IMR-90 (cell line): ENCODE measurements at regions not wholly inside any gene's neighbourhood (a gene's known extent, or its start where the extent isn't known, plus 50 kb on each side); places are given as distances from the start of the nearest gene placed in this dataset.
A peak's percentile ranks its signal among the peaks of the same experiment; 100 is the strongest.

ENCODE experiments used
- ATAC-seq: fragments of 200-7000 bp; cut with Tn5 transposase; 2 replicates; pipeline ENCODE4 v1.9.1; 2020; ENCODE audit warnings: low read depth, mild to moderate bottlenecking, moderate library complexity
- BruUV-seq: library from RNA; stranded (reverse); fragments of 400-500 nt; replicated peaks from 2 replicates; lab custom pipeline; 2021; lab: Mats Ljungman, UMichigan
- CTCF ChIA-PET: fragments of 300-600 bp; formaldehyde crosslinking; extraction: SDS; loops from one replicate; lab custom pipeline; 2021; ENCODE audit warnings: antibody characterized with exemption; lab: Yijun Ruan, JAX
- POLR2A ChIA-PET: fragments of 300-600 bp; sonication (Branson Sonifier 250); formaldehyde crosslinking; loops from one replicate; lab custom pipeline; 2022; ENCODE audit warnings: antibody characterized with exemption; ENCODE audit not compliant: unreplicated experiment; lab: Charles Lee
- DNase-seq: peaks from one replicate; pipeline ENCODE4 v3.0.0; 2013
- H2AFZ ChIP-seq: replicated peaks from 2 replicates; pipeline ENCODE3; 2013; ENCODE audit warnings: low read length, mild to moderate bottlenecking; ENCODE audit not compliant: poor library complexity
- H2AK5ac ChIP-seq: 2 replicates; pipeline ENCODE4 v1.6.1; 2013; ENCODE audit warnings: low read depth, low read length, inconsistent platforms
- H2AK9ac ChIP-seq: replicated peaks from 2 replicates; pipeline ENCODE3; 2013; ENCODE audit warnings: mild to moderate bottlenecking, low read depth, low read length, moderate library complexity; ENCODE audit not compliant: poor library complexity
- H2BK120ac ChIP-seq: 2 replicates; pipeline ENCODE4 v1.6.1; 2013; ENCODE audit warnings: low read depth, low read length, inconsistent platforms
- H2BK15ac ChIP-seq: 3 replicates; pipeline ENCODE4 v1.6.1; 2013; ENCODE audit warnings: low read depth, low read length, inconsistent platforms
- H2BK20ac ChIP-seq: 2 replicates; pipeline ENCODE4 v1.6.1; 2013; ENCODE audit warnings: low read depth, mild to moderate bottlenecking, inconsistent platforms, low read length, moderate library complexity
- H2BK5ac ChIP-seq: 2 replicates; pipeline ENCODE4 v1.6.1; 2013; ENCODE audit warnings: mild to moderate bottlenecking, low read depth, low read length, inconsistent platforms; ENCODE audit not compliant: poor library complexity, severe bottlenecking
- H3K14ac ChIP-seq: replicated peaks from 2 replicates; pipeline ENCODE4 v1.6.1; 2013; ENCODE audit warnings: low read depth, low read length, inconsistent platforms
- H3K18ac ChIP-seq: 2 replicates; pipeline ENCODE4 v1.6.1; 2013; ENCODE audit warnings: low read depth, low read length, control low read depth
- H3K23ac ChIP-seq: 2 replicates; pipeline ENCODE4 v1.6.1; 2013; ENCODE audit warnings: low read depth, low read length, inconsistent platforms
- H3K27ac ChIP-seq: 2 replicates; pipeline ENCODE4 v1.5.1; 2013; ENCODE audit warnings: mild to moderate bottlenecking, control low read depth, low read length; ENCODE audit not compliant: insufficient read depth
- H3K27me3 ChIP-seq: 2 replicates; pipeline ENCODE4 v1.6.1; 2013; ENCODE audit warnings: low read length; ENCODE audit not compliant: control insufficient read depth, insufficient read depth
- H3K36me3 ChIP-seq: 2 replicates; pipeline ENCODE4 v1.6.1; 2013; ENCODE audit warnings: low read length, mixed read lengths; ENCODE audit not compliant: control insufficient read depth, insufficient read depth
- H3K4ac ChIP-seq: 2 replicates; pipeline ENCODE4 v1.6.1; 2013; ENCODE audit warnings: low read depth, low read length, inconsistent platforms
- H3K4me1 ChIP-seq: 2 replicates; pipeline ENCODE4 v1.6.1; 2013; ENCODE audit warnings: low read length, mixed read lengths; ENCODE audit not compliant: control insufficient read depth, insufficient read depth
- H3K4me2 ChIP-seq: 2 replicates; pipeline ENCODE4 v1.6.1; 2013; ENCODE audit warnings: low read depth, mild to moderate bottlenecking, control low read depth, low read length, moderate library complexity
- H3K4me3 ChIP-seq: 2 replicates; pipeline ENCODE4 v1.5.1; 2013; ENCODE audit warnings: low read depth, mild to moderate bottlenecking, control low read depth, low read length, moderate library complexity; ENCODE audit not compliant: insufficient read depth
- H3K56ac ChIP-seq: 2 replicates; pipeline ENCODE4 v1.6.1; 2013; ENCODE audit warnings: low read length, inconsistent platforms; ENCODE audit not compliant: insufficient read depth; ENCODE audit errors: extremely low read depth
- H3K79me1 ChIP-seq, 2 experiments: 2 replicates each; pipeline ENCODE4 v1.6.1; 2013; ENCODE audit warnings: low read length in 2 of 2, inconsistent platforms in 1 of 2, low read depth in 1 of 2
- H3K9ac ChIP-seq: 2 replicates; pipeline ENCODE4 v1.6.1; 2013; ENCODE audit warnings: low read depth, low read length, control low read depth
- H3K9me1 ChIP-seq: 2 replicates; pipeline ENCODE4 v1.6.1; 2013; ENCODE audit warnings: low read length, inconsistent platforms; ENCODE audit not compliant: insufficient read depth
- H3K9me3 ChIP-seq: 2 replicates; pipeline ENCODE4 v1.6.1; 2013; ENCODE audit warnings: low read length; ENCODE audit not compliant: control insufficient read depth, insufficient read depth
- H4K20me1 ChIP-seq: 2 replicates; pipeline ENCODE4 v1.6.1; 2013; ENCODE audit warnings: low read length, inconsistent platforms; ENCODE audit not compliant: insufficient read depth
- H4K5ac ChIP-seq: 2 replicates; pipeline ENCODE4 v1.6.1; 2013; ENCODE audit warnings: mild to moderate bottlenecking, low read depth, low read length, control low read depth
- H4K8ac ChIP-seq, 2 experiments: 2 replicates each; pipeline ENCODE4 v1.6.1; 2013; ENCODE audit warnings: low read depth in 2 of 2, low read length in 2 of 2, control low read depth in 1 of 2, inconsistent platforms in 1 of 2
- H4K91ac ChIP-seq: 2 replicates; pipeline ENCODE4 v1.6.1; 2013; ENCODE audit warnings: low read depth, low read length, inconsistent platforms; ENCODE audit not compliant: insufficient read depth
- MAZ ChIP-seq: IDR thresholded peaks from 2 replicates; pipeline ENCODE4 v1.6.1; 2012; ENCODE audit warnings: low read depth, mild to moderate bottlenecking, low read length, improper control_type of control experiment, moderate library complexity, borderline replicate concordance
- MXI1 ChIP-seq: IDR thresholded peaks from 2 replicates; pipeline ENCODE4 v1.6.1; 2012; ENCODE audit warnings: low read depth, mild to moderate bottlenecking, low read length, moderate library complexity, borderline replicate concordance
- NFE2L2 ChIP-seq: fragments of 150-350 bp; IDR thresholded peaks from 2 replicates; pipeline ENCODE4 v1.6.1; 2016; ENCODE audit warnings: low read depth, mild to moderate bottlenecking, low read length
- RFX5 ChIP-seq: IDR thresholded peaks from 2 replicates; pipeline ENCODE4 v1.8.0; 2012; ENCODE audit warnings: low read depth, mild to moderate bottlenecking, low read length, moderate library complexity
- WGBS, 2 experiments: methylation state at CpG; one replicate each; pipeline versions ENCODE4 v1.1.5 to v1.1.7; 2013; ENCODE audit warnings: missing lambda C conversion rate in 2 of 2; ENCODE audit not compliant: insufficient read length in 1 of 2; ENCODE audit errors: extremely low coverage in 2 of 2; 5-methylcytosine and 5-hydroxymethylcytosine counted together
- dilution Hi-C: fragments of 300-500 bp; cut with HindIII; formaldehyde crosslinking; loops from one replicate; pipeline ENCODE4 v1.14.3; 2018; ENCODE audit warnings: low sequenced_read_pairs; ENCODE audit not compliant: unreplicated experiment
- in situ Hi-C: fragments of 300-500 bp; cut with MboI; formaldehyde crosslinking; loops from 3 replicates; pipeline ENCODE4 v1.14.3; 2019; ENCODE audit warnings: low sequenced_read_pairs, inconsistent platforms, mixed read lengths
- intact Hi-C: fragments of 100-400 bp; cut with micrococcal nuclease; formaldehyde crosslinking; loops from 2 replicates; pipeline ENCODE4 v1.10.0; 2022

DNA sequence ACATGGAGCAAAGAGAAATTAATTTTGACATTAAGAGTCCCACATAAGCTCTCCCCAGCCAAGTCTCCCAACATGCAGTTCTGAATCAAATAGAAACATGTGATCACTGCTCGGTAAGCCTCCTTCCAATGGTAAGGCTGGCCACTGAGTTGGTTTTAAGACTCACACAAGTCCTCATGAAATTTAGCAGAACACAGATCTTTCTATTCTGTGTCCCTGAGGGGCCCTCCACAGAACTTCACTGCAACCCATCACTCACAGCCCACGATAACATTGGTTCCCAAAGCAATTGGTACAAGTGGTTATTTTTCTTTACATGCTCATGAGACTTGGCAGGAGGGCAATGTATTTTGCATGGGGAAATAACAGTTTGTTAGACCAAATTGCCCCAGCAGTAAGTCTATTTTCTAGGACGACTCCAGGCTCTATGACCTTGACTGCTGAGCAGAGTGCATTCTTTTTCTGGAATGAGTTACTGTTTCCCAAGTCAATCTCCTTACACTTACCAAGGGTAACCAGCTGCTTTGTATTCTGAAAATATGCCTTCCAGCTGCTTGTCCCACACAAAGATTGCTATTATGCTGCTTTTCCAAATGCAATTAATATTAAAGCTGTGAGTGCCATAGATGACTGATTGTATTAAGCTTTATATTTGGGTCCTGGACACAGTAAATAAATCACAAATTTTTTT lies 142.3 kb upstream of the TANK start:
- H3K23ac ChIP-seq: no peak overlapping the region
- intact Hi-C loops: no loop called here
- no peaks in the 10 kb centered on the region for H3K9me1 ChIP-seq
- H3K27ac ChIP-seq: no peak overlapping the region
- H2BK15ac ChIP-seq: no peak overlapping the region
- BruUV-seq: no TSS peak
- H4K8ac ChIP-seq: no peak overlapping the region
- H3K27me3 ChIP-seq: no peaks in the 10 kb centered on the region
- ChIA-PET POLR2A (no interaction called here), CTCF (interaction anchor here (0.6 kb wide), 1 partner anchor 398 kb away, joined by 5 read pairs; the partner anchor contains the start of gene TBR1)
- ATAC-seq (peak; percentile 40; the same call in 1 of the 2 replicates), DNase-seq (no peak)
- no peaks in the 10 kb centered on the region for H3K36me3 ChIP-seq
- H2BK5ac ChIP-seq: no peak overlapping the region
- H3K4ac ChIP-seq: no peak overlapping the region
- in situ Hi-C loops: no loop called here
- no peak overlapping the region for H3K4me3 ChIP-seq
- H3K4me2 ChIP-seq: no peak overlapping the region
- no peaks in the 10 kb centered on the region for H3K4me1 ChIP-seq
- no peak overlapping the region for H4K91ac ChIP-seq
- no peak for TF ChIP-seq NFE2L2
- no peak for TF ChIP-seq MAZ
- TF ChIP-seq MXI1: no peak
- no peak for TF ChIP-seq RFX5
- no peak overlapping the region for H2BK20ac ChIP-seq
- H3K79me1 ChIP-seq: no peaks in the 10 kb centered on the region
- no peak overlapping the region for H2BK120ac ChIP-seq
- no peak overlapping the region for H3K56ac ChIP-seq
- no peaks in the 10 kb centered on the region for H4K20me1 ChIP-seq
- no peak overlapping the region for H4K5ac ChIP-seq
- H2AK9ac ChIP-seq: no peak overlapping the region
- H3K14ac ChIP-seq: no peak overlapping the region
- H2AFZ ChIP-seq: no peak overlapping the region
- 0% methylated on average over 1 of the region's 3 CpGs; no CpG with 5 or more reads in 1 of the 2 experiments for WGBS, 2 experiments
- no peak overlapping the region for H2AK5ac ChIP-seq
- no peaks in the 10 kb centered on the region for H3K9me3 ChIP-seq
- dilution Hi-C loops: no loop called here
- H3K18ac ChIP-seq: peak overlapping the region; percentile 13; the same call in 1 of the 2 replicates
- H3K9ac ChIP-seq: no peak overlapping the region
